RWPE1 (cell line): ENCODE measurements at regions not wholly inside any gene's neighbourhood (a gene's known extent, or its start where the extent isn't known, plus 50 kb on each side); places are given as distances from the start of the nearest gene placed in this dataset.

ENCODE experiments used
- CTCF ChIA-PET: fragments of 350-600 bp; sonication (Branson Sonifier 250); formaldehyde crosslinking; extraction: SDS; loops from one replicate; lab custom pipeline; 2021; lab: Yijun Ruan, JAX
- POLR2A ChIA-PET: fragments of 400-600 bp; formaldehyde crosslinking; extraction: SDS; loops from one replicate; lab custom pipeline; 2020; ENCODE audit warnings: antibody characterized with exemption; ENCODE audit not compliant: low non-redundant PET; lab: Yijun Ruan, JAX
- DNase-seq: peaks from one replicate; pipeline ENCODE4 v3.0.0; 2012; ENCODE audit warnings: low spot score
- H3K27ac ChIP-seq: fragments of 450-650 bp; 2 replicates; pipeline ENCODE4 v1.5.1; 2017
- TF ChIP-seq, protein P1 (sequence below): fragments of 450-650 bp; conservative IDR thresholded peaks from 2 replicates; pipeline ENCODE4 v1.5.1; 2017; ENCODE audit warnings: low read depth, mild to moderate bottlenecking

GRCh38 chr4:62193761-62194160 is 993.6 kb downstream of the ADGRL3 start:
- POLR2A ChIA-PET: no interaction called here

GRCh38 chr4:62191451-62192240 is 991.5 kb downstream of the ADGRL3 start:
- ChIA-PET CTCF (no interaction called here), POLR2A (no interaction called here)
- TF ChIP-seq, protein P1, sequence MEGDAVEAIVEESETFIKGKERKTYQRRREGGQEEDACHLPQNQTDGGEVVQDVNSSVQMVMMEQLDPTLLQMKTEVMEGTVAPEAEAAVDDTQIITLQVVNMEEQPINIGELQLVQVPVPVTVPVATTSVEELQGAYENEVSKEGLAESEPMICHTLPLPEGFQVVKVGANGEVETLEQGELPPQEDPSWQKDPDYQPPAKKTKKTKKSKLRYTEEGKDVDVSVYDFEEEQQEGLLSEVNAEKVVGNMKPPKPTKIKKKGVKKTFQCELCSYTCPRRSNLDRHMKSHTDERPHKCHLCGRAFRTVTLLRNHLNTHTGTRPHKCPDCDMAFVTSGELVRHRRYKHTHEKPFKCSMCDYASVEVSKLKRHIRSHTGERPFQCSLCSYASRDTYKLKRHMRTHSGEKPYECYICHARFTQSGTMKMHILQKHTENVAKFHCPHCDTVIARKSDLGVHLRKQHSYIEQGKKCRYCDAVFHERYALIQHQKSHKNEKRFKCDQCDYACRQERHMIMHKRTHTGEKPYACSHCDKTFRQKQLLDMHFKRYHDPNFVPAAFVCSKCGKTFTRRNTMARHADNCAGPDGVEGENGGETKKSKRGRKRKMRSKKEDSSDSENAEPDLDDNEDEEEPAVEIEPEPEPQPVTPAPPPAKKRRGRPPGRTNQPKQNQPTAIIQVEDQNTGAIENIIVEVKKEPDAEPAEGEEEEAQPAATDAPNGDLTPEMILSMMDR: no peak
- no peak overlapping the region for H3K27ac ChIP-seq
- DNase-seq: no peak

More at GRCh38 chr4:62193761-62194160, 993.6 kb downstream of the ADGRL3 start:
- CTCF ChIA-PET: no interaction called here
- DNase-seq: no peak
- H3K27ac ChIP-seq: no peak overlapping the region
- TF ChIP-seq, protein P1: no peak

DNA sequence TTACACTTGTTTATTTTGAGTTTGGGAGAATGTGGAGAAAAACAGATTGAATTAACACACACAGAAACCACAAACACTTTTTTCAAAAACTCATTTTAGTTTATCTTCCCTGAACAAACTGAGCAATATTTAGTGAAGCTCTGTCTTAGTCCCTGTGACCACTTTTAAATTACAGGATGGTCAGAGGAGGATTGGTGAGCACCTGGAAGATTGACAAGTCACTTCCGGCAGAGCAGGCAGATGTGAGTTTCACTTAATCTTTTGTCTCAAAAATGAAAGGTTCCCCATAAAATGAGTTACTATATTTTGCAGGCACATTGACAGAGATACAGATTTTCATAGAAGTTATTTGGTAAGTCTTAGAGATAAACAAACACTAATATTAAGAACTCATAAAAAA is 970.1 kb downstream of the ADGRL3 start:
- POLR2A ChIA-PET: no interaction called here

GRCh38 chr4:62168681-62169080 is 968.6 kb downstream of the ADGRL3 start:
- no peak overlapping the region for H3K27ac ChIP-seq
- ChIA-PET POLR2A (no interaction called here), CTCF (interaction anchor here (0.7 kb wide), 1 partner anchor 324 kb away, joined by 4 read pairs; no protein-coding TSS in a partner anchor)
- DNase-seq: no peak
- TF ChIP-seq, protein P1: no peak

More for the DNA sequence above, 970.1 kb downstream of the ADGRL3 start:
- TF ChIP-seq, protein P1: no peak
- DNase-seq: no peak
- H3K27ac ChIP-seq: no peak overlapping the region
- CTCF ChIA-PET: no interaction called here

DNA sequence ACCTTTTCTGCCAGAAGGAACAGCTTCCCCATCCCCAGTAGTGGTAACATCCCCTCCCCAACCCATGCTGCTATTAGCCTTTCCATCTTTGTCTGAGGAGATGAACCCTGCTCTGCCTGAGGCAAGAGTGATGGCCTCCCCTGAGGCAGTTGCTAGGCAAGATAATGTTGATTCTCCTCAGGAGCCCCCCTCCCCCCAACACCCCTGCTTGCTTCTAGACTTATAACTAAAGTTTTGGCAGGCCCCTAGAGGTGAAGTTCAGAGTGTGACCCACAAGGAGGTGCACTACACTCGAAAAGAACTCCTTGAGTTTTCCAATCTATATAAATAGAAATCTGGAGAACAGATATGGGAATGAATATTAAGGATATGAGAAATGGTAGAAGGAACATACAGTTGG is 962.5 kb downstream of the ADGRL3 start:
- ChIA-PET POLR2A (no interaction called here), CTCF (no interaction called here)
- DNase-seq: no peak
- TF ChIP-seq, protein P1: no peak
- no peak overlapping the region for H3K27ac ChIP-seq

DNA sequence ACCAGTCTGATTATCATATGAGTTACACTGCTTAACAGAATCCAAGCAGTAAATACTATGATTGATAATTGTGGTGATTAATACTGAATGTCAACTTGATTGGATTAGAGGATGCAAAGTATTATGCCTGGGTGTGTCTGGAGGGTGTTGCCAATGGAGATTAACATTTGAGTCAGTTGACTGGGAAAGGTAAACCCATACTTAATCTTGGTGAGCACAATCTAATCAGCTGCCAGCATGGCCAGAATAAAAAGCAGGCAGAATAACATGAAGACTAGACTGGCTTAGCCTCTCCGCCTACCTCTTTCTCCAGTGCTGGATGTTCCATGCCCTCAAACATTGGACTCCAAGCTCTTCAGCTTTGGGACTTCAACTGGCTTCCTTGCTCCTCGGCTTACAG is 961.3 kb downstream of the ADGRL3 start:
- no peak for DNase-seq
- POLR2A ChIA-PET: no interaction called here
- TF ChIP-seq, protein P1: no peak
- CTCF ChIA-PET: interaction anchor here (0.7 kb wide), 1 partner anchor 263 kb away, joined by 3 read pairs; no protein-coding TSS in a partner anchor
- H3K27ac ChIP-seq: no peak overlapping the region
